Spleen (tissue), 11 donors: ENCODE measurements at regions not wholly inside any gene's neighbourhood (a gene's known extent, or its start where the extent isn't known, plus 50 kb on each side); places are given as distances from the start of the nearest gene placed in this dataset.
"Not testable (repeated sequence)": the region's sequence is repeated elsewhere in the genome, so short reads cannot be mapped to it uniquely, and the experiment has no call there.

Experiments
- DNase-seq: peaks from one replicate; pipeline ENCODE4 v3.0.0-alpha.2; 2020
- H3K27ac ChIP-seq, 8 donors: fragments of 200-600 bp; sonication (generic) in 7 of 8; 1 replicate in 4 of 8; 2 replicates in 4 of 8; pipeline versions ENCODE4 v1.5.0 to v1.8.0; 2016 to 2021; ENCODE audit warnings: inconsistent platforms in 4 of 8, mild to moderate bottlenecking in 4 of 8, moderate library complexity in 1 of 8
- H3K27me3 ChIP-seq, 7 donors: fragments of 200-600 bp; sonication (generic) in 6 of 7; replicated peaks in 1 of 7; 1 replicate in 4 of 7; 2 replicates in 3 of 7; pipeline versions ENCODE4 v1.5.0 to v1.8.0; 2016 to 2021; ENCODE audit warnings: inconsistent platforms in 3 of 7, mild to moderate bottlenecking in 1 of 7
- H3K36me3 ChIP-seq, 6 donors: fragments of 200-600 bp; sonication (generic) in 5 of 6; 1 replicate in 4 of 6; 2 replicates in 2 of 6; pipeline versions ENCODE4 v1.5.0 to v1.8.0; 2016 to 2021; ENCODE audit warnings: inconsistent platforms in 2 of 6
- H3K4me1 ChIP-seq, 6 donors: fragments of 200-600 bp; sonication (generic) in 5 of 6; 1 replicate in 3 of 6; 2 replicates in 3 of 6; pipeline versions ENCODE4 v1.5.0 to v1.8.0; 2016 to 2021; ENCODE audit warnings: inconsistent platforms in 3 of 6
- H3K4me3 ChIP-seq, 8 donors: fragments of 200-600 bp; sonication (generic) in 7 of 8; 1 replicate in 4 of 8; 2 replicates in 4 of 8; pipeline versions ENCODE4 v1.5.0 to v1.8.0; 2016 to 2021; ENCODE audit warnings: inconsistent platforms in 4 of 8, mild to moderate bottlenecking in 4 of 8, moderate library complexity in 2 of 8
- H3K9me3 ChIP-seq, 8 donors: fragments of 200-600 bp; sonication (generic) in 7 of 8; 1 replicate in 4 of 8; 2 replicates in 4 of 8; pipeline versions ENCODE4 v1.5.0 to v1.8.0; 2016 to 2021; ENCODE audit warnings: inconsistent platforms in 4 of 8
- POLR2AphosphoS5 ChIP-seq, 3 donors: sonication (generic); formaldehyde crosslinking; IDR thresholded peaks; one replicate each; pipeline ENCODE4 v1.5.1; 2017; ENCODE audit warnings: antibody characterized with exemption in 3 of 3
- WGBS, 5 donors: extraction: QIAGEN DNeasy Blood & Tissue Kit in 3 of 5; methylation state at CpG; one replicate each; pipeline versions ENCODE4 v1.1.5 to v1.1.7; 2013 to 2018; 5-methylcytosine and 5-hydroxymethylcytosine counted together
- intact Hi-C: fragments of 100-400 bp; cut with DNase I; formaldehyde crosslinking; loops from one replicate; pipeline ENCODE4 v1.15.0; 2023; ENCODE audit warnings: low total_unique reads
- donor health status: healthy with polysubstance abuse.
- donor health status: DM: no; HTN: no; CAD: no; lungs with moderate emphysema.
- donor health status: DM: no; HTN: no; CAD: no.
- donor health status: Bipolar disorder and iron deficiency.
- donor health status: healthy.
- donor health status: DM: no; HTN: no; CAD: no.
- donor health status: DM: yes; HTN: yes; CAD: no.

DNA sequence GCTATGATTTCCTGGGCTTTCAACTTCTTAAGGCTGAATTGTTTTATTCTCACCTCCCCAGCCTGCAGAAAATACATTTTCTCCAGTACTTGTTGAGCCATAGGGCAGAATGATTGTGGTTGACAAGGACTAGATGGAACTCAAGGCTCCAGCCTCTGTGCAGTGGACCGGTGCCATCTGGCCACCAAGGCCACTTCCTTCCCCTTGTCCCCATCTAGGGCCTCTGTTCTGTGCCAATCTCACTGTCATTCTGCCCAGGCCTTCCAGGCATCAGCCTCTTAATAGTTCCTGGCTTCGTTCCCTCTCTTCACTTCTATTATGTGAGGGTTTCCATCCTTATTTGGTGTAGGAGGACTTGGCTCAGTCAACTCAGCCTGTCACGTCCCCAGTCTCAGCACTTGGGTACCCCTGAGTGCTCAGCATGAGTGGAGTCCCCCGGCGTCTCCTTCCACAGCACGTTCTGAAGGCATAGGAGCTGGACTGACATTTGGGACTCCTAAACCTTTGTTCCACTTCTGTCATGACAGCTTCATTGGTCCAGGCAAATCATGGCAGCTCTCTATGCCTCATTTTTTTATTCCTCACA is 4221.0 kb upstream of the OR11H1 start:
- 69 to 75% (median 70%) methylated on average over 6 of the region's 6 CpGs for WGBS, 5 donors
- H3K4me1 ChIP-seq, H3K36me3 ChIP-seq, intact Hi-C loops, H3K27me3 ChIP-seq, DNase-seq, H3K27ac ChIP-seq, H3K4me3 ChIP-seq: not testable (repeated sequence)
- H3K9me3 ChIP-seq: peaks cover 15 to 97% (median 89%) of the 10 kb centered on the region in 8 donors

DNA sequence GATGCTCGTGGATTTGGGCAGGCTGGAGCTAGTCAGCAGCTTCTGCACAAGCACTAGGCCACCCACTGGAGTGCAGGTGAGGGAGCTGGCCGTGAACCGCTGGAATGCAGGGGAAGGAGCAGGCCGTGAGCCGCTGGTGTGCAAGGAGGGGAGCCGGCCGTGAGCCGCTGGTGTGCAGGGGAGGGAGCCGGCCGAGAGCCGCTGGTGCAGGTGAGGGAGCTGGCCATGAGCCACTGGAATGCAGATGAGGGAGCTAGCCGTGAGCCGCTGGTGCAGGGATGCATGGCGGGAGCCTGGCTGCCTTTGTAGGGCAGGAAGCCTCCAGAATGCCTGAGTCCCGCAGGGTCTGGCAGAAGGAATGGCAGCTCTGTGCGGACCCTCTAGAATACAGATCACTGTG is 4220.0 kb upstream of the OR11H1 start:
- DNase-seq: no peak
- H3K36me3 ChIP-seq: no peaks in the 10 kb centered on the region
- intact Hi-C loops: no loop called here
- peaks cover 15 to 98% (median 87%) of the 10 kb centered on the region in 8 donors for H3K9me3 ChIP-seq
- no peaks in the 10 kb centered on the region for H3K27me3 ChIP-seq
- whole genome bisulfite sequencing, 5 donors: 80 to 86% (median 82%) methylated on average over 16 of the region's 16 CpGs
- H3K4me3 ChIP-seq: no peak overlapping the region
- no peaks in the 10 kb centered on the region for H3K4me1 ChIP-seq
- no peak overlapping the region for H3K27ac ChIP-seq
- TF ChIP-seq POLR2AphosphoS5 (IDR thresholded peaks at IDR 0.05): no peak

DNA sequence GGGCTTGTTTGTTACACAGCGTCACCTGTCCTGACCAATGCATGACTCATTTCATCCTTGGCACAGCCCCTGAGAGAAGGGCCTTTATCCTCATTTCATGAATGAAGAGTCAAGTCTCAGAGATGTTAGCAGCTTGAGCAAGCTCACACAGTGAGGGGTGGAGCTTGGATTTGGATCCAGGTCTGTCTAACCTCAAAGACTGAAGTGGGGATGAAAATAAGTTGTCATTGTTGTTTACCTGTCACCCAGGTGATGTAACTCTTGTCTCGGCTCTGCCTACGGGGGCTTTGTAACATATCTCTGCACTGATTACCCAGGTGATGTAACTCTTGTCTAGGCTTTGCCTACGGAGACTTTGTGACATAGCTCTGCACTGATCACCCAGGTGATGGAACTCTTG is 4218.2 kb upstream of the OR11H1 start:
- DNase-seq, H3K27me3 ChIP-seq, H3K27ac ChIP-seq, H3K4me3 ChIP-seq, H3K36me3 ChIP-seq, intact Hi-C loops, H3K4me1 ChIP-seq: not testable (repeated sequence)
- 59 to 73% (median 67%) methylated on average over 4 of the region's 4 CpGs for WGBS, 5 donors
- H3K9me3 ChIP-seq: peaks cover 15 to 98% (median 89%) of the 10 kb centered on the region in 8 donors

DNA sequence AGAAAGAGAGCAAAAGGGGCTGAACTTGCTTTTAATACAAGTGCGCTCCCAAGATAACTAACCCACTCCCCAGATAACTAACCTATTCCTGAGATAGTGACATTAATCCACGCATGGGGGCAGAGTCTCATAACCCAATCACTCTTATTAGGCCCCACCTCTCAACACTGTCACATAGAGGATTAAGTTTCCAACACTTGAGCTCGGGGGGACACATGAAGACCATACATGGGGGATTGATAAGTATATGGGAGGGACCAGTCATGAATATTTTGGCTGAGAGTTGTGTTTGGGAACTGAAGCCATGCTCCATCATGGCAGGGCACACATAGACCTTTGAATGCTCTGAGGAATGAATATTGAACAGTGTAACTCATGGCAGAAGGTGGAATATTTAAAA is 4217.3 kb upstream of the OR11H1 start:
- H3K27ac ChIP-seq, H3K36me3 ChIP-seq, intact Hi-C loops, H3K4me1 ChIP-seq, H3K4me3 ChIP-seq, DNase-seq, H3K27me3 ChIP-seq: not testable (repeated sequence)
- 45 to 52% (median 49%) methylated on average over 3 of the region's 3 CpGs for WGBS, 5 donors
- H3K9me3 ChIP-seq: peaks cover 15 to 93% (median 81%) of the 10 kb centered on the region in 8 donors

DNA sequence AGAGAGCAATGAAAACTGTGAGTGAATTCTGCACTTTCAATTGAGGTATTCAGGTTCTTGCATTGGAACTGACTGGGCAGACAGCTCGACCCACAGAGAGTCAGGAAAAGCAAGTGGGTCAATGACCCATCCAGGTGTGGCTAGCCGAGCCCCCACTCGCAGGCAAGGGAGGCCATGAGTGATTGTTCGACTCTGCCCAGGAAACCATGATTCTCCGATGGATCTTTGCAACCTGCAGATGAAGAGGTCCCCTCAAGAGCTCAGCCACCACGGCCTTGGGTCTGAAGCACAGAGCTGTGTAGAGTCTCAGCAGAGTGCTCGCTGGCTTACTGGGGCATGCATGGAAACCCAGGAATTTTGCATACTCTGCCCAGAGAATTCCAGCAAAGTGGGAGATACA is 4215.4 kb upstream of the OR11H1 start:
- peaks cover 11 to 83% (median 62%) of the 10 kb centered on the region in 8 donors for H3K9me3 ChIP-seq
- 58 to 66% (median 61%) methylated on average over 7 of the region's 7 CpGs for WGBS, 5 donors
- DNase-seq, H3K36me3 ChIP-seq, H3K4me3 ChIP-seq, H3K27ac ChIP-seq, H3K27me3 ChIP-seq, intact Hi-C loops, H3K4me1 ChIP-seq: not testable (repeated sequence)

DNA sequence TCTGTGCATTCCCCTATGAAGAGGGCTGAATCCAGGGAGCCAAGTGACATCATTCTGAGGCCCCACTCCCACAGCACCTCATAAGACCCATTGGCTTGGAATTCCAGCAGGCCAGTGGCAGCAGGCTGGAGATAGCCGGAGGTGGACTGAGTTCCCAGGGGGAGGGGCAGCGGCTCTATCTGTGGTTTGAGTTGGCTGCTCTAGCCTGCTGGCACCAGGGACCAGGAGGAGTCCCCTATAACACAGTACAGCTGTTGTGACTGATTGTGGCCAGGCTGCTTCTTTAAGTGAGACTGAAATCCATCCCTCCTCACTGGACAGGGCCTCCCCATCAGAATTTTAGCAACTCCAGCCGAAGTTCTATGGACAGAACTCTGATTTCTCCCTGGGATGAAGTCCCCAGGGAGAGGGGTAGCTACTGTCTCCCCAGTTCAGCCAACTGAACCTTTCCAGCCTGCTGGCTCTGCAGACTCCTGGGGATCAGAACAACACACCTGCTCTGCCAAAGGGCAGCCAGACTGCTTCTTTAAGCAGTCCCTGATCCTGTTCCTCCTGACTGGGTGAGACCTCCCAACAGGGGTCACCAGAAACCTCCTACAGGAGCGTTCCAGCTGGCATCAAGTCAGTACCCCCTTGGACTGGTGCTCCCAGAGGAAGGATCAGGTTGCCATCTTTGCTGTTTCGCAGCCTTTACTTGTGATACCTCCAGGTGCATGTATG is 4214.8 kb upstream of the OR11H1 start:
- H3K9me3 ChIP-seq: peaks cover 7 to 83% (median 56%) of the 10 kb centered on the region in 8 donors
- WGBS, 5 donors: 41 to 49% (median 45%) methylated on average over 4 to 5 of the region's 5 CpGs
- H3K36me3 ChIP-seq, H3K27me3 ChIP-seq, intact Hi-C loops, DNase-seq, H3K4me3 ChIP-seq, H3K27ac ChIP-seq, H3K4me1 ChIP-seq: not testable (repeated sequence)

DNA sequence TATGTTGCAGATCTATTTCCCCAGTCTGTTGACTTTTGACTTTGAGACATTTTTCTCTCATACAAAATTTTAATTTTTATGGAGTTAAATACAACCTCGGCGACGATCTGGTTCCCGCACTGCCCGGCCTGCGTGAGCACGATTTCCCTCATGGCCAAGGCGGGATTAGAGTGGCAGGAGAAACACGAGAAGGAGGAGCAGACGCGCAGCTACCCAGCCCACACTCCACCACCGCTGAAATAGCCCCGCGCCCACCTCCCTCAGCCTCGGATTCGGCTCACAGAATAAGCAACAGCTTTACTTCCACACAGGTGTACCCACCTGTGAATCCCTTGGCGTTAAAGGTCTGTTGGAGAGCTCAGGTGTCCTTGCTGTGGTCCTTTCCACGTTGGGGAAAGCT is 4209.4 kb upstream of the OR11H1 start:
- H3K36me3 ChIP-seq, DNase-seq, H3K27ac ChIP-seq, H3K4me3 ChIP-seq, H3K27me3 ChIP-seq, H3K4me1 ChIP-seq, intact Hi-C loops: not testable (repeated sequence)
- H3K9me3 ChIP-seq: peaks cover 0 to 48% (median 25%) of the 10 kb centered on the region in 8 donors
- 71 to 81% (median 73%) methylated on average over 18 of the region's 18 CpGs for WGBS, 5 donors

DNA sequence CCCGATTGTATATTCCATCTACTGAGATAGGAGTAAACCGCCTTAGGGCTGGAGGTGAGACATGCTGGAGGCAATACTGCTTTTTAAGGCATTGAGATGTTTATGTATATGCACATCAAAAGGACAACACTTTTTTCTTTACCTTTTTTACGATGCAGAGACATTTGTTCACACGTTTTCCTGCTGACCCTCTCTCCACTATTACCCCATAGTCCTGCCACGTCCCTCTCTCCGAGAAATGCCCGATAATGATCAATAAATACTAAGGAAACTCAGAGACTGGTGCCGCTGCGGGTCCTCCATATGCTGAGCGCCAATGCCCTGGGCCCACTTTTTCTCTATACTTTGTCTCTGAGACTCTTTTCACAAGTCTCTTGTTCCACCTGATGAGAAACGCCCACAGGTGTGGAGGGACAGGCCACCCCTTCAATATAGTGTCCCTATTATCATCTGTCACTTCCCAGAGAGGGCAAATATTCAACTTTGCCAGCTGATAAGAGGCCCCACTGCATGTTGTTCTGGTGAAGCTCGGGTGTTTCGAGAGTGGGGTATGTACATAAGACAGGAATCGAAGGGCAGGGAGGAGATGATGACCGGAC is 4203.5 kb upstream of the OR11H1 start:
- 70 to 78% (median 71%) methylated on average over 15 of the region's 15 CpGs for WGBS, 5 donors
- intact Hi-C loops: not testable (repeated sequence)

More for the DNA sequence above, 4203.5 kb upstream of the OR11H1 start:
- not testable (repeated sequence) for H3K4me3 ChIP-seq, DNase-seq, H3K27me3 ChIP-seq, H3K36me3 ChIP-seq, H3K27ac ChIP-seq, H3K4me1 ChIP-seq
- peaks cover 9 to 64% (median 56%) of the 10 kb centered on the region in 8 donors for H3K9me3 ChIP-seq
